LNCaP clone FGC (cell line): ENCODE measurements at regions not wholly inside any gene's neighbourhood (a gene's known extent, or its start where the extent isn't known, plus 50 kb on each side); places are given as distances from the start of the nearest gene placed in this dataset.

Source experiments
- DNase-seq: peaks from one replicate; pipeline ENCODE4 v3.0.0-alpha.2; 2011; ENCODE audit warnings: low read depth
- H3K4me3 ChIP-seq: 2 replicates; pipeline ENCODE4 v1.5.1; 2011; ENCODE audit warnings: mild to moderate bottlenecking, low read depth, low read length, control low read depth
- TF ChIP-seq, protein P1 (sequence below): IDR thresholded peaks from 2 replicates; pipeline ENCODE4 v1.5.1; 2012; ENCODE audit warnings: mild to moderate bottlenecking; ENCODE audit not compliant: control insufficient read depth, insufficient read depth; ENCODE audit errors: extremely low read depth

DNA sequence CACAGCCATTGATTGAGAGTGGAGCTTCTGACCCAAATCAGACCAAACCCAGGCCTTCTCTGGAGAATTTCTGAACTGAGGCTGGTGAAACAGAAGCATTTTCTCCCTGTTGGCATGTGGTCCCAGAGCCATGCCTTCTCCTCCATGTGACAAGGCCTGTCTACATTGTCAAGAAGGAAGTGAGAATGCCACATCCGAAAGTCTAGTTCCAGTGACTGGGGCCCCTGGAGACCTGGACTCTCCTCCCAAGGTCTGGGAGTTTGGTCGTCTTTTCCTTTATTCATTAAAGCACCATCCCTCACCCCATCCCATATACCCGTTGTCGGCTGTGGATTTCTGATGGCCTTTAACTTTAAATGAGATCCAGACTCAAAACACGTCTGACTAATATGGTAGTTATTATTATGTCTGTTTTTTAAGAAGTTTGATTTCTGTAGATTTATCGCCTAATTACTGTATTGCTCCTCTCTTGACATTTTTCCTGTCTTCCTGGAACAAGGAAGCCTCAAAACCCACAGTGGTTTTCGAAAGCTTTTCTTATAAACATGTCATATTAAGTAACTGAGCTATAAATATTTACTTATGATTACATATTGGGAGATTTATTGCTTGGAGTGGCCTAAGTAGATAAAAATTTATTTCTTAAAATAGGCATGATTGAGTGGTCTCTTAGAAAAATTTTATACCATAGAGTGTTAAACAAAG, 128.3 kb upstream of the FRY start:
- DNase-seq: no peak
- H3K4me3 ChIP-seq: no peak overlapping the region
- TF ChIP-seq, protein P1, sequence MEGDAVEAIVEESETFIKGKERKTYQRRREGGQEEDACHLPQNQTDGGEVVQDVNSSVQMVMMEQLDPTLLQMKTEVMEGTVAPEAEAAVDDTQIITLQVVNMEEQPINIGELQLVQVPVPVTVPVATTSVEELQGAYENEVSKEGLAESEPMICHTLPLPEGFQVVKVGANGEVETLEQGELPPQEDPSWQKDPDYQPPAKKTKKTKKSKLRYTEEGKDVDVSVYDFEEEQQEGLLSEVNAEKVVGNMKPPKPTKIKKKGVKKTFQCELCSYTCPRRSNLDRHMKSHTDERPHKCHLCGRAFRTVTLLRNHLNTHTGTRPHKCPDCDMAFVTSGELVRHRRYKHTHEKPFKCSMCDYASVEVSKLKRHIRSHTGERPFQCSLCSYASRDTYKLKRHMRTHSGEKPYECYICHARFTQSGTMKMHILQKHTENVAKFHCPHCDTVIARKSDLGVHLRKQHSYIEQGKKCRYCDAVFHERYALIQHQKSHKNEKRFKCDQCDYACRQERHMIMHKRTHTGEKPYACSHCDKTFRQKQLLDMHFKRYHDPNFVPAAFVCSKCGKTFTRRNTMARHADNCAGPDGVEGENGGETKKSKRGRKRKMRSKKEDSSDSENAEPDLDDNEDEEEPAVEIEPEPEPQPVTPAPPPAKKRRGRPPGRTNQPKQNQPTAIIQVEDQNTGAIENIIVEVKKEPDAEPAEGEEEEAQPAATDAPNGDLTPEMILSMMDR: no peak

DNA sequence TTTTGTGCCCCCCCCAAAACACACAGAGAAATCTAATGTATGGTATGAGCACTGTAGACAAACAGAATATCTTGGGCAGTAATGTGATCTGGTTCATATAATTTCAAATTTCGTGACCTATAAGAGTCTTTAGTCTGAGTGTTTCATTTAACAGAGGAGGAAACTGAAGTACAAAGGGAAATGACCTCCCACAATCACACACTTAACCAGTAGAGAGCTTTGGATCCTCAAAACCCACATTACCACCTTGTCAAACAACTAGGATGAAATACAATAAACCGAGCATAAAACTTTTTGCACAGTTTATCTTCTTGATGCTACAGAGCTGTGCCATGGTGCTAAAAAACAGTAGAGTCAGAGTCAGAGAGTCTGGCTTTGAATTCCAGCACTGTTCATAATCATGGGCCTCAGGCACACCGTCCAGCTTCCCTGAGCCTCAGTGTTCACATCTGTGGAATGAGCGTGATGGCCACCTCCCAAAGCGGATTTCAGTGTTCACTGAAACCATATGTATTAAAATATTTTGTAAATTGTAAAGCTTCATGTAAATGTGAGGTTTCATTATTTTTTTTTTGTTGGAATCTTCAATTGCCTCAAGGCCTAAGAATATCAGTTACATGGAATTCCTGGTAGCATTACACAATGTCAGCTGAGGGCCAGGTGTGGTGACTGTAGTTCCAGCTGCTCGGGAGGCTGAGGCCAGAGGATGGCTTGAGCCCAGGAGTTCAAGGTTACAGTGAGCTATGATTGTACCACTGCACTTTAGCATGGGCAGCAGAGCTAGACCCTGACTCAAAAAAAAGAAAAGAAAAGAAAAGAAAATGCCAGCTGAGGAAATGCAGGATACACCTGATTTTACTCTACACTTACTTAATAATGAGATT, 126.4 kb upstream of the FRY start:
- TF ChIP-seq, protein P1: no peak

DNA sequence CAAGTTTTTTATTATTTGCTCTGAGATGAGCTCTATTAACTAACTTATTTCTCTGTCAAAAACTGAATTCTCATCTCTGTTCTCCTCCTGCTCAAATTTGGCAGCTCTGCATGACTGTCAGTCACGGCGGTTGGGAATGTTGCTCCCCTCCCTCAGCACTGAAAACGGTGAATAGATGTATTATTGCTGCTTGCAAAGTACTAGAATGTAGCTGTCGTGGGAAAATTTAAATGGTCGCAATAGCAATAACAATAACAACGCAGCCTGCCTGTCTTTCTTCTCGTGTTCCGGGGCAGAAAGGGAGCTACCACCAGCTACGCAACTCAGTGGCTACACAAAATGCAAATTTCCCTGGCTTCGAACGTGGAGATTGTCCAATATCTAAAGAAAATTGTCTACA, 125.6 kb upstream of the FRY start:
- TF ChIP-seq, protein P1: no peak
- no peak overlapping the region for H3K4me3 ChIP-seq
- DNase-seq: no peak

More for the DNA sequence above, 126.4 kb upstream of the FRY start:
- H3K4me3 ChIP-seq: no peak overlapping the region
- DNase-seq: no peak

DNA sequence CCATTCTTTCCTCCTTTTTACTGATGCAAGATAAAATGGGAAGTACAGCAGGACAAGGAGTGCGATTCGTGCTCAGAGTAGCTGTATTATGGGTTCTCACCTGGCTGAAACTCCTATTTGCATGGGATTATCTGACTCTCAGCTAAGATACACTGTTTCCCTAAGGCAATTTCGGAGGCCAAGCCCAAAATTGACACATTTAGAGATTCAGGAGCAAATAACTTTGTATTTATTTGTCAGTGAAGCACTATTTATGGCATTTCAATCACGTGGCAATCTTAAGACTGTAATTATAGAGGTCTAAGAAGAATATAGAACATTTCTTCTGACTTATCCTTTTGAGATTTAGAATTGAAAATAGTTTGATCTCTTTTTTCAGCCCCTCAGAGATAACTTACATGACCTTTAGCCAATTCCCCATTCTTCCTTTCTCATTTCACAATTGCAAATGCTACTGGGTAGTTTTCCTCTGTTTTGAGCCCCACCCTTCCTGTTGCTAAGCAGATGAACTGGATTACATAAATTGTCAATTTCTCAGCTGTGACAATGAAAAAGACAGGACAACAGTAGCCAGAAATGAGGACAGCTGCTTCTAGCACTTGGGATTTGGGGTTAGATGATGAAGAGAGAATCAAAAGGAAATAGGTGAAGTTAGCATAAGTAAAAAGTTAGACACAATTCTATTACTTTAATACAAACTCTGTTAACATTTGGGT, 122.7 kb upstream of the FRY start:
- DNase-seq: no peak
- TF ChIP-seq, protein P1: no peak
- H3K4me3 ChIP-seq: no peak overlapping the region

DNA sequence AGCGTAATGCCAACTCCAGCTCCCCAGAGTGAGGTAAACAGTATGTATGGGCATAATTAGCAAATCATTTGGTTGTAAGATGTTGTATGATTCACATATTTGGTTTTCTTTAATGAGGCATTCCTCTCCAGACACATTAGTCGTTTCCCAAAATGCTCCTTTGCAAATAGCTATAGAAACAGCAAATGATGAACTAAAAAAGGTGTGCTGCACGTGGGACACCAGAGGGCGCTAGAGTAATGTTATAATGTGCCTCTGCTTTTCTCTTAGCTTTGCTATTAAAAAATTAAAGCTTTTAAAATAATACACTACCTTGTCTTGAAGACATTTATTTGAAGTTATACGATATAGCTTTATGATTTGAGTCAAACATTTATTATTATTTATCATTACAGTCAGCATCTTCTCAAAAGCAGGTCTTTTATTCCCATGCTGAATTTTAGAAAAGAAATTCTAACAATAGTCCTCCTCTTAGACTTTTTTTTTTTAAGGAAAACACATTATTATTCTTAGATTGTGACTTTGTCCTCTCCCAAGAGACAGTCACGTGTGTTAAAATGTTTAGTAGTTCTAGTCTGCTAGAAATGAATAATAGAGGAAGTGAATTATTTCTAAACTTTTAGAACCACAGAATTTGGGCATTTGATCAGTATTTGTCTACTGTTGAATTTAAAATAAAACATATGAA, 121.6 kb upstream of the FRY start:
- TF ChIP-seq, protein P1: peak; percentile 77
- H3K4me3 ChIP-seq: no peak overlapping the region
- peak; percentile 26 for DNase-seq

DNA sequence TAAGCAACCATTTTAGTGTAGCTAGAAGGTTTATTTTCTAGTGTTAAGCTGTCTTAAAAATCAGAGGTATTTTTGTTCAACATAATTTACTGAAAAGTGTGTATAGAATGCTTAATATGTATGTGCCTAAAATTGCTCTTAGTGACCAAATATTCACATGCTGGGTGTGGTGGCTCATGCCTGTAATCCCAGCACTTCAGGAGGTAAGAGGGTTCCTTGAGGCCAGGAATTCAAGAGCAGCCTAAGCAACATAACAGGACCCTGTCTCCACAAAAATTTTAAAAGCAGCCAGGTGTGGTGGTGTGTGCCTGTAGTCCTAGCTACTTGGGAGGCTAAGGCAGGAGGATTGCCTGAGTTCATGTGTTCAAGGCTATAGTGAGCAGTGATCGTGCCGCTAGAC, 120.9 kb upstream of the FRY start:
- H3K4me3 ChIP-seq: no peak overlapping the region
- DNase-seq: no peak
- TF ChIP-seq, protein P1: no peak
